HepG2 (cell line): ENCODE measurements at regions not wholly inside any gene's neighbourhood (a gene's known extent, or its start where the extent isn't known, plus 50 kb on each side); places are given as distances from the start of the nearest gene placed in this dataset.

Experiments used
- ATAC-seq: fragments of 200-7000 bp; cut with Tn5 transposase; 3 replicates; pipeline ENCODE4 v1.9.1; 2020; ENCODE audit warnings: mild to moderate bottlenecking, moderate library complexity
- BruUV-seq: library from RNA; stranded (reverse); fragments of 400-500 nt; replicated peaks from 2 replicates; lab custom pipeline; 2021; lab: Mats Ljungman, UMichigan
- CTCF ChIA-PET: fragments of 300-600 bp; formaldehyde crosslinking; extraction: SDS; loops from one replicate; lab custom pipeline; 2021; ENCODE audit warnings: low total read pairs, inconsistent platforms, low intra/inter-chr PET ratio; lab: Yijun Ruan, JAX
- POLR2A ChIA-PET: fragments of 350-600 bp; sonication (Branson Sonifier 250); formaldehyde crosslinking; loops from one replicate; lab custom pipeline; 2020; ENCODE audit warnings: antibody characterized with exemption, inconsistent platforms; lab: Yijun Ruan, JAX
- DNase-seq: peaks from one replicate; pipeline ENCODE4 v3.0.0-alpha.2; 2015; ENCODE audit warnings: low spot score
- FAIRE-seq: peaks from 3 replicates; lab custom pipeline; 2011; peaks lifted over from hg19 to GRCh38; lab: Jason Lieb, UNC
- H2AFZ ChIP-seq: one replicate; pipeline ENCODE4 v1.6.1; 2011; ENCODE audit warnings: low read length, inconsistent platforms
- H3K27ac ChIP-seq: fragments of 300-600 bp; 3 replicates; pipeline ENCODE4 v1.8.0; 2011; ENCODE audit warnings: mixed run types, mild to moderate bottlenecking, mixed read lengths, low read length, inconsistent platforms; ENCODE audit not compliant: insufficient read depth; ENCODE audit errors: extremely low read length
- H3K27me3 ChIP-seq, 2 experiments: fragments of 200-600 bp in 1 of 2; 2 replicates in 1 of 2; 3 replicates in 1 of 2; pipeline versions ENCODE4 v1.6.0 to v1.8.0; 2011; ENCODE audit warnings: low read length in 2 of 2, mild to moderate bottlenecking in 2 of 2, moderate library complexity in 2 of 2, inconsistent platforms in 1 of 2; ENCODE audit not compliant: insufficient read depth in 2 of 2, control insufficient read depth in 1 of 2
- H3K36me3 ChIP-seq, 2 experiments: fragments of 200-600 bp in 1 of 2; replicated peaks in 1 of 2; 2 replicates in 1 of 2; 3 replicates in 1 of 2; pipeline versions ENCODE4 v1.5.1 to v1.8.0; 2011; ENCODE audit warnings: low read length in 2 of 2, inconsistent platforms in 1 of 2; ENCODE audit not compliant: insufficient read depth in 2 of 2, control insufficient read depth in 1 of 2
- H3K4me1 ChIP-seq: 2 replicates; pipeline ENCODE4 v1.5.1; 2012; ENCODE audit warnings: low read length, inconsistent platforms; ENCODE audit not compliant: insufficient read depth
- H3K4me2 ChIP-seq: 2 replicates; pipeline ENCODE4 v1.6.0; 2011; ENCODE audit warnings: low read depth, low read length, inconsistent platforms
- H3K4me3 ChIP-seq, 3 experiments: fragments of 200-600 bp in 1 of 3; sonication (generic), shearing (Covaris generic) in 1 of 3; replicated peaks in 1 of 3; 2 replicates each; pipeline ENCODE4 v1.5.1; 2011 to 2016; ENCODE audit warnings: low read length in 3 of 3, inconsistent platforms in 2 of 3, low read depth in 2 of 3, mild to moderate bottlenecking in 2 of 3, control low read depth in 1 of 3, mixed read lengths in 1 of 3; ENCODE audit not compliant: insufficient read depth in 1 of 3
- H3K79me2 ChIP-seq: one replicate; pipeline ENCODE4 v1.6.1; 2011; ENCODE audit warnings: low read length, inconsistent platforms; ENCODE audit not compliant: insufficient read depth
- H3K9ac ChIP-seq: 2 replicates; pipeline ENCODE4 v1.6.0; 2011; ENCODE audit warnings: mild to moderate bottlenecking, low read depth, low read length, inconsistent platforms; ENCODE audit not compliant: insufficient read depth
- H3K9me3 ChIP-seq: 2 replicates; pipeline ENCODE4 v1.5.1; 2012; ENCODE audit warnings: mild to moderate bottlenecking, low read length
- H4K20me1 ChIP-seq: 2 replicates; pipeline ENCODE4 v1.6.0; 2011; ENCODE audit warnings: inconsistent platforms, mild to moderate bottlenecking, low read length, moderate library complexity; ENCODE audit not compliant: insufficient read depth
- BCL3 ChIP-seq: sonication (generic); formaldehyde crosslinking; IDR thresholded peaks from 2 replicates; pipeline ENCODE4 v1.5.1; 2020; ENCODE audit warnings: mild to moderate bottlenecking, missing genetic modification reagents, moderate library complexity
- CC2D1A ChIP-seq: sonication (generic); formaldehyde crosslinking; IDR thresholded peaks from 2 replicates; pipeline ENCODE4 v1.8.1; 2023; ENCODE audit warnings: mild to moderate bottlenecking, missing genetic modification reagents
- FOXM1 ChIP-seq: sonication (generic); formaldehyde crosslinking; IDR thresholded peaks from 2 replicates; pipeline ENCODE4 v1.5.0; 2020; ENCODE audit warnings: missing genetic modification reagents
- FOXO4 ChIP-seq: sonication (generic); formaldehyde crosslinking; conservative IDR thresholded peaks from 2 replicates; pipeline ENCODE4 v1.8.1; 2023; ENCODE audit warnings: missing genetic modification reagents
- HNF4G ChIP-seq, 2 experiments: sonication (generic) in 1 of 2; formaldehyde crosslinking in 1 of 2; IDR thresholded peaks; 2 replicates each; pipeline versions ENCODE4 v1.4.0 to v1.6.1; 2011 to 2020; ENCODE audit warnings: borderline replicate concordance in 2 of 2, low read depth in 2 of 2, mild to moderate bottlenecking in 2 of 2, low read length in 1 of 2, missing genetic modification reagents in 1 of 2, moderate library complexity in 1 of 2
- POGZ ChIP-seq: sonication (generic); formaldehyde crosslinking; IDR thresholded peaks from 2 replicates; pipeline ENCODE4 v1.4.0; 2020; ENCODE audit warnings: mild to moderate bottlenecking, missing genetic modification reagents
- RNF2 ChIP-seq: fragments of 450-650 bp; conservative IDR thresholded peaks from 2 replicates; pipeline ENCODE4 v1.6.1; 2016; ENCODE audit warnings: low read depth
- TBP ChIP-seq: sonication (generic); formaldehyde crosslinking; IDR thresholded peaks from 2 replicates; pipeline ENCODE4 v1.5.0; 2020; ENCODE audit warnings: missing genetic modification reagents
- ZBTB40 ChIP-seq, 2 experiments: fragments of 450-650 bp in 1 of 2; sonication (generic) in 1 of 2; formaldehyde crosslinking in 1 of 2; IDR thresholded peaks; 2 replicates each; pipeline versions ENCODE4 v1.6.1 to v1.8.0; 2016 to 2022; ENCODE audit warnings: antibody characterized with exemption in 1 of 2, mild to moderate bottlenecking in 1 of 2, missing genetic modification reagents in 1 of 2
- ZNF337 ChIP-seq: sonication (generic); formaldehyde crosslinking; IDR thresholded peaks from 2 replicates; pipeline ENCODE4 v1.5.1; 2020; ENCODE audit warnings: missing genetic modification reagents, low read depth, mild to moderate bottlenecking, borderline replicate concordance
- WGBS: methylation state at CpG from one replicate; pipeline ENCODE4 v1.1.6; 2017; ENCODE audit warnings: low lambda C conversion rate; 5-methylcytosine and 5-hydroxymethylcytosine counted together
- in situ Hi-C: cut with HindIII; loops from 2 replicates; pipeline ENCODE4 v1.10.0; 2017; ENCODE audit warnings: low pct_unique_long_range_greater_than_20kb; ENCODE audit not compliant: extremely low pct_ligation_motif_present
- intact Hi-C: fragments of 100-400 bp; cut with micrococcal nuclease; formaldehyde crosslinking; loops from one replicate; pipeline ENCODE4 v1.10.0; 2022; ENCODE audit not compliant: unreplicated experiment

GRCh38 chr19:29873801-29874575 lies 62.2 kb downstream of the CCNE1 start:
- WGBS = 30% methylated on average over 30 of the region's 40 CpGs
- in situ Hi-C loops = loop anchor here (5.0 kb wide), 1 partner anchor 112 kb away; no protein-coding TSS in a partner anchor
- POLR2A ChIA-PET = no interaction called here
- TF ChIP-seq ZBTB40 (IDR thresholded peaks at IDR 0.05) (no peak), ZBTB40 (CRISPR knock-in tag; IDR thresholded peaks at IDR 0.05) (no peak), HNF4G (IDR thresholded peaks at IDR 0.05; ENCODE audit: borderline replicate concordance, low read depth, low read length) (no peak), HNF4G (CRISPR knock-in tag; IDR thresholded peaks at IDR 0.05; ENCODE audit: borderline replicate concordance, low read depth) (no peak), ZNF337 (no peak), BCL3 (CRISPR knock-in tag) (no peak), RNF2 (0 out of 2 replicates have a peak, but pooled peaks have one; percentile 14), FOXO4 (CRISPR knock-in tag) (0 out of 2 replicates have a peak, but pooled peaks have one; percentile 53), POGZ (no peak), TBP (CRISPR knock-in tag) (no peak), FOXM1 (CRISPR knock-in tag) (no peak), CC2D1A (no peak)

More at GRCh38 chr19:29873801-29874575, 62.2 kb downstream of the CCNE1 start:
- no peak for ATAC-seq
- Histone ChIP-seq H3K9ac (no peak overlapping the region), H3K9me3 (no peaks in the 10 kb centered on the region), H4K20me1 (no peaks in the 10 kb centered on the region), H3K4me2 (peak overlapping the region; percentile 71), H3K4me3 (peak overlapping the region in 1 of 3 experiments; percentile 71; a peak in 2 of 6 replicates), H3K27me3 (peaks cover 3 to 14% of the 10 kb centered on the region in 2 experiments; a peak in 3 of 5 replicates), H3K36me3 (no peaks in the 10 kb centered on the region), H2AFZ (no peak overlapping the region), H3K4me1 (peaks cover 25% of the 10 kb centered on the region), H3K27ac (no peak overlapping the region), H3K79me2 (no peaks in the 10 kb centered on the region)
- no peak for DNase-seq
- CTCF ChIA-PET = interaction anchor here (0.7 to 4.4 kb wide), 5 partner anchors 88 to 143 kb away, joined by 4 to 44 read pairs (median 8); no protein-coding TSS in a partner anchor
- no TSS peak for BruUV-seq
- intact Hi-C loops = loop anchor here (2.0 kb wide), 1 partner anchor 103 kb away; no protein-coding TSS in a partner anchor
- no peak for FAIRE-seq
